Activated T-cell treated with anti-CD3 and anti-CD28 coated beads, Interleukin-2, amount 50 U/mL, for 72 hours (primary cell): ENCODE measurements at regions not wholly inside any gene's neighbourhood (a gene's known extent, or its start where the extent isn't known, plus 50 kb on each side); places are given as distances from the start of the nearest gene placed in this dataset.

Experiments
- ATAC-seq, 2 donors: fragments of 150-1000 bp; cut with Tn5 transposase; replicated peaks in 1 of 2; 2 replicates each; pipeline ENCODE4 v1.10.0; 2021; ENCODE audit warnings: moderate library complexity in 2 of 2, mild to moderate bottlenecking in 1 of 2
- DNase-seq, 2 donors: peaks; one replicate each; pipeline ENCODE4 v3.0.0; 2021 to 2022; ENCODE audit warnings: mixed read lengths in 1 of 2
- H3K27ac Mint-ChIP-seq: one replicate; pipeline ENCODE4 v1.8.0; 2022; ENCODE audit warnings: mild to moderate bottlenecking, moderate library complexity, mixed read lengths
- H3K27me3 Mint-ChIP-seq: one replicate; pipeline ENCODE4 v1.8.0; 2022; ENCODE audit warnings: low read depth, mixed read lengths
- H3K36me3 Mint-ChIP-seq, 2 donors: one replicate each; pipeline ENCODE4 v1.8.0; 2022; ENCODE audit warnings: mixed read lengths in 2 of 2, mild to moderate bottlenecking in 1 of 2; ENCODE audit not compliant: insufficient read depth in 2 of 2
- H3K4me1 Mint-ChIP-seq: one replicate; pipeline ENCODE4 v1.8.0; 2022; ENCODE audit warnings: low read depth, mixed read lengths
- H3K4me3 Mint-ChIP-seq, 2 donors: one replicate each; pipeline ENCODE4 v1.8.0; 2022; ENCODE audit warnings: mild to moderate bottlenecking in 2 of 2, mixed read lengths in 2 of 2, moderate library complexity in 2 of 2
- H3K9me3 Mint-ChIP-seq, 2 donors: one replicate each; pipeline ENCODE4 v1.8.0; 2022; ENCODE audit warnings: mixed read lengths in 2 of 2

GRCh38 chr2:66919286-66919685 lies 477.8 kb upstream of the ETAA1 start:
- Mint-ChIP-seq H3K27me3 (no peaks in the 10 kb centered on the region), H3K4me3 (no peak overlapping the region), H3K9me3 (peaks cover 4 to 6% of the 10 kb centered on the region in 2 donors), H3K36me3 (no peaks in the 10 kb centered on the region), H3K4me1 (no peaks in the 10 kb centered on the region), H3K27ac (no peak overlapping the region)
- DNase-seq (no peak), ATAC-seq (no peak)

- no peaks in the 10 kb centered on the region for H3K27me3 Mint-ChIP-seq
- H3K4me3 Mint-ChIP-seq: no peak overlapping the region
- no peaks in the 10 kb centered on the region for H3K36me3 Mint-ChIP-seq
- no peaks in the 10 kb centered on the region for H3K4me1 Mint-ChIP-seq
- DNase-seq (no peak), ATAC-seq (no peak)
- H3K9me3 Mint-ChIP-seq: peaks cover 0 to 6% of the 10 kb centered on the region in 2 donors
- no peak overlapping the region for H3K27ac Mint-ChIP-seq
Observed at GRCh38 chr2:66920415-66920814, 476.7 kb upstream of the ETAA1 start.

- DNase-seq (no peak), ATAC-seq (no peak)
- Mint-ChIP-seq H3K4me3 (no peak overlapping the region), H3K36me3 (no peaks in the 10 kb centered on the region), H3K27ac (no peak overlapping the region), H3K4me1 (no peaks in the 10 kb centered on the region), H3K9me3 (peaks cover 0 to 2% of the 10 kb centered on the region in 2 donors), H3K27me3 (no peaks in the 10 kb centered on the region)
Observed at GRCh38 chr2:66925128-66925527, 472.0 kb upstream of the ETAA1 start.

GRCh38 chr2:66926594-66927112 lies 470.5 kb upstream of the ETAA1 start:
- no peak overlapping the region for H3K27ac Mint-ChIP-seq
- H3K27me3 Mint-ChIP-seq: no peaks in the 10 kb centered on the region
- no peak for DNase-seq
- no peak for ATAC-seq
- no peaks in the 10 kb centered on the region for H3K36me3 Mint-ChIP-seq
- H3K9me3 Mint-ChIP-seq: peaks cover 0 to 2% of the 10 kb centered on the region in 2 donors
- no peak overlapping the region for H3K4me3 Mint-ChIP-seq
- no peaks in the 10 kb centered on the region for H3K4me1 Mint-ChIP-seq

- no peaks in the 10 kb centered on the region for H3K36me3 Mint-ChIP-seq
- DNase-seq: no peak
- ATAC-seq: no peak
- H3K4me3 Mint-ChIP-seq: no peak overlapping the region
- H3K9me3 Mint-ChIP-seq: peaks cover 4 to 6% of the 10 kb centered on the region in 2 donors
- no peaks in the 10 kb centered on the region for H3K27me3 Mint-ChIP-seq
- no peaks in the 10 kb centered on the region for H3K4me1 Mint-ChIP-seq
- H3K27ac Mint-ChIP-seq: no peak overlapping the region
Observed at GRCh38 chr2:66929632-66930338, 467.3 kb upstream of the ETAA1 start.

- DNase-seq (no peak), ATAC-seq (no peak)
- H3K27me3 Mint-ChIP-seq: no peaks in the 10 kb centered on the region
Observed at GRCh38 chr2:66930339-66931220, 466.6 kb upstream of the ETAA1 start.

GRCh38 chr2:66938471-66938967 lies 458.6 kb upstream of the ETAA1 start:
- Mint-ChIP-seq H3K27me3 (no peaks in the 10 kb centered on the region), H3K36me3 (no peaks in the 10 kb centered on the region), H3K4me3 (no peak overlapping the region), H3K9me3 (peaks cover 5 to 7% of the 10 kb centered on the region in 2 donors), H3K27ac (no peak overlapping the region), H3K4me1 (no peaks in the 10 kb centered on the region)
- no peak for ATAC-seq
- DNase-seq: no peak

More at GRCh38 chr2:66930339-66931220, 466.6 kb upstream of the ETAA1 start:
- no peak overlapping the region for H3K27ac Mint-ChIP-seq
- H3K36me3 Mint-ChIP-seq: no peaks in the 10 kb centered on the region
- no peak overlapping the region for H3K4me3 Mint-ChIP-seq
- peaks cover 4 to 6% of the 10 kb centered on the region in 2 donors for H3K9me3 Mint-ChIP-seq
- no peaks in the 10 kb centered on the region for H3K4me1 Mint-ChIP-seq

GRCh38 chr2:66940080-66940479 lies 457.1 kb upstream of the ETAA1 start:
- no peaks in the 10 kb centered on the region for H3K36me3 Mint-ChIP-seq
- no peak for ATAC-seq

GRCh38 chr2:66948234-66948633 lies 448.9 kb upstream of the ETAA1 start:
- H3K27ac Mint-ChIP-seq: no peak overlapping the region
- no peak for ATAC-seq
- no peak overlapping the region for H3K4me3 Mint-ChIP-seq
- DNase-seq: no peak
- no peaks in the 10 kb centered on the region for H3K36me3 Mint-ChIP-seq
- H3K9me3 Mint-ChIP-seq: peaks cover 4 to 5% of the 10 kb centered on the region in 2 donors
- H3K4me1 Mint-ChIP-seq: no peaks in the 10 kb centered on the region
- H3K27me3 Mint-ChIP-seq: no peaks in the 10 kb centered on the region

More at GRCh38 chr2:66940080-66940479, 457.1 kb upstream of the ETAA1 start:
- H3K27ac Mint-ChIP-seq: no peak overlapping the region
- DNase-seq: no peak
- H3K9me3 Mint-ChIP-seq: peaks cover 6 to 8% of the 10 kb centered on the region in 2 donors
- no peaks in the 10 kb centered on the region for H3K27me3 Mint-ChIP-seq
- no peaks in the 10 kb centered on the region for H3K4me1 Mint-ChIP-seq
- H3K4me3 Mint-ChIP-seq: no peak overlapping the region

GRCh38 chr2:66957198-66957597 lies 439.9 kb upstream of the ETAA1 start:
- DNase-seq (no peak), ATAC-seq (no peak)
- Mint-ChIP-seq H3K27ac (no peak overlapping the region), H3K36me3 (no peaks in the 10 kb centered on the region), H3K9me3 (peaks cover 0 to 1% of the 10 kb centered on the region in 2 donors), H3K27me3 (no peaks in the 10 kb centered on the region), H3K4me1 (no peaks in the 10 kb centered on the region), H3K4me3 (no peak overlapping the region)

- DNase-seq (no peak), ATAC-seq (no peak)
- Mint-ChIP-seq H3K9me3 (no peaks in the 10 kb centered on the region), H3K27ac (no peak overlapping the region), H3K4me1 (no peaks in the 10 kb centered on the region), H3K27me3 (no peaks in the 10 kb centered on the region), H3K4me3 (no peak overlapping the region), H3K36me3 (no peaks in the 10 kb centered on the region)
Observed at GRCh38 chr2:66957677-66958076, 439.5 kb upstream of the ETAA1 start.

- Mint-ChIP-seq H3K27me3 (no peaks in the 10 kb centered on the region), H3K36me3 (no peaks in the 10 kb centered on the region), H3K27ac (no peak overlapping the region), H3K4me3 (no peak overlapping the region), H3K4me1 (no peaks in the 10 kb centered on the region), H3K9me3 (no peaks in the 10 kb centered on the region)
- DNase-seq (no peak), ATAC-seq (no peak)
Observed at GRCh38 chr2:66960161-66960560, 437.0 kb upstream of the ETAA1 start.

- H3K4me3 Mint-ChIP-seq: no peak overlapping the region
- H3K27me3 Mint-ChIP-seq: no peaks in the 10 kb centered on the region
- H3K36me3 Mint-ChIP-seq: no peaks in the 10 kb centered on the region
- H3K9me3 Mint-ChIP-seq: no peaks in the 10 kb centered on the region
- H3K27ac Mint-ChIP-seq: no peak overlapping the region
- DNase-seq (no peak), ATAC-seq (no peak)
- no peaks in the 10 kb centered on the region for H3K4me1 Mint-ChIP-seq
Observed at GRCh38 chr2:66962716-66963115, 434.4 kb upstream of the ETAA1 start.
